ENCODE measurements at regions not wholly inside any gene's neighbourhood (a gene's known extent, or its start where the extent isn't known, plus 50 kb on each side); places are given as distances from the start of the nearest gene placed in this dataset.

DNA sequence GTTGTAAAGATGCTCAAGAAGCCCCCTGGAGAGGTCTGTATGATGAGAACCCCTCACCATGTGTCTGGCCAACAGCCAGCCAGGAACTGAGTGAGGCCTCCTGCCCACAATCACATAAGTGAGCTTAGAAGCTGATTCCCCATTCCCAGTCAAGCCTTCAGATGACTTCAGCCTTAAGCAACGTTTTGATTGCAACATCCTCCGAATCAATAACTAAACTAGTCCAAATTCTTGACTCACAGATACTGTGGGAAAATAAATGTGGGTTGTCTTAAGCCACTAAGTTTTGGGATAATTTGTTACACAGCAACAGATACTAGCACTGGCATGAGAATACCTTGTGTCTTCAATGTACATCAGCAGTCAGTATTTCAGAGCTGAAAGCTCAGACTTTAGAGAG, 54.5 kb upstream of the HS3ST4 start:
- no peaks in the 10 kb centered on the region for H3K4me1 Mint-ChIP-seq
- ATAC-seq = no peak
- intact Hi-C loops (cut with DNase I, micrococcal nuclease) = no loop called here
- no peaks in the 10 kb centered on the region for H3K36me3 Mint-ChIP-seq (ENCODE audit: low read depth)
- no peak overlapping the region for H3K4me3 Mint-ChIP-seq
- peaks cover 10% of the 10 kb centered on the region for H3K27me3 Mint-ChIP-seq
- ChIA-PET CTCF (no interaction called here), POLR2A (no interaction called here)
- H3K9me3 Mint-ChIP-seq (ENCODE audit: low read depth) = no peaks in the 10 kb centered on the region
- DNase-seq = no peak
- no peak overlapping the region for H3K27ac Mint-ChIP-seq

GRCh38 chr16:25636662-25637061, 55.1 kb upstream of the HS3ST4 start:
- intact Hi-C loops (cut with DNase I, micrococcal nuclease) = no loop called here
- ChIA-PET POLR2A (no interaction called here), CTCF (no interaction called here)
- no peaks in the 10 kb centered on the region for H3K4me1 Mint-ChIP-seq
- H3K36me3 Mint-ChIP-seq (ENCODE audit: low read depth) = no peaks in the 10 kb centered on the region
- no peak overlapping the region for H3K4me3 Mint-ChIP-seq
- no peak for DNase-seq
- H3K27ac Mint-ChIP-seq = no peak overlapping the region
- no peaks in the 10 kb centered on the region for H3K9me3 Mint-ChIP-seq (ENCODE audit: low read depth)
- no peak for ATAC-seq
- peaks cover 12% of the 10 kb centered on the region for H3K27me3 Mint-ChIP-seq

DNA sequence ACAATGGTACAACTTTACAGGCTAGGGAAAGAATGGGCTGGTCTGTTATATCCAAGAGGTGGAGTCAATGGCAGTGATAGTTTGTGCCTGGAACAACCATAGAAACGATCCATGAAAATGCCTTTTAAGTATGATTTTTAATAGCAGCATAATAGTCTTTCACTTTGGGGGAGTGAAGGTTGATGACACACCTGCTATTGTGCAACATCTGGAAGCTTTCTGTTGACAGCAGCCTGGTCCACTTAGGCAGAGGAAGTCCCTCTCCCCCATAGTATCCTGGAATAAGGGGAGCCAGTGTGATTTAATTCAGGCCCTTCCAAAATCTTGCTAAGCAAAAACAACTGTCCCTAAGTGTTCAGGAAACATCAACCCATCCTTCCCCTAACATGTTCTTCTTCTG, 56.3 kb upstream of the HS3ST4 start:
- POLR2A ChIA-PET = no interaction called here
- Mint-ChIP-seq H3K27ac (no peak overlapping the region), H3K36me3 (ENCODE audit: low read depth) (no peaks in the 10 kb centered on the region), H3K4me1 (no peaks in the 10 kb centered on the region), H3K4me3 (no peak overlapping the region), H3K9me3 (ENCODE audit: low read depth) (no peaks in the 10 kb centered on the region), H3K27me3 (peaks cover 12% of the 10 kb centered on the region)
- intact Hi-C loops (cut with DNase I, micrococcal nuclease) = no loop called here
- ATAC-seq = no peak
- DNase-seq = no peak
- CTCF ChIA-PET = no interaction called here

GRCh38 chr16:25633549-25633948, 58.2 kb upstream of the HS3ST4 start:
- H3K9me3 Mint-ChIP-seq (ENCODE audit: low read depth) = peaks cover 4% of the 10 kb centered on the region
- H3K4me1 Mint-ChIP-seq = no peaks in the 10 kb centered on the region
- ChIA-PET POLR2A (no interaction called here), CTCF (no interaction called here)
- intact Hi-C loops (cut with DNase I, micrococcal nuclease) = no loop called here
- H3K27me3 Mint-ChIP-seq = peaks cover 10% of the 10 kb centered on the region
- ATAC-seq = no peak
- H3K4me3 Mint-ChIP-seq = no peak overlapping the region
- no peaks in the 10 kb centered on the region for H3K36me3 Mint-ChIP-seq (ENCODE audit: low read depth)
- no peak overlapping the region for H3K27ac Mint-ChIP-seq
- no peak for DNase-seq

GRCh38 chr16:25628766-25629165, 63.0 kb upstream of the HS3ST4 start:
- intact Hi-C loops (cut with DNase I, micrococcal nuclease) = no loop called here
- no peaks in the 10 kb centered on the region for H3K4me1 Mint-ChIP-seq
- POLR2A ChIA-PET = no interaction called here

DNA sequence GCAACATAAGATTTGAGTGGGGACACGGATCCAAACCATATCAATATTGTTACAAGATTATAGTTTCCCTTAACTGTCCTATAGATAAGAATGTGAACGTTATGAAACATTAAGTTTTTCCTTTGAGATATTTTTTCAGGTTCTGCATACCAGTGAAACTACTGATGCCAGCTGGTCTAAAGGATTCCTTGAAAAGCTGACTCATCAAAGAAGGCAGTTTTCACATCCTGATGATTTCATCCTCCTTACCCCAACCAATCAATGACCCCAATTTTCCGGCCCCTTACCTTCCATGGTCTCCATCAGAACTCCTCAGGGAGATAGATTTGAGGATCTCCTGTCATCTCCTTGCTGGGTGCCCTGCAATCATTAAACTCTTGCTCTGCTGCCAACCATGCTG, 64.1 kb upstream of the HS3ST4 start:
- no peak overlapping the region for H3K27ac Mint-ChIP-seq
- CTCF ChIA-PET = no interaction called here
- no peaks in the 10 kb centered on the region for H3K36me3 Mint-ChIP-seq (ENCODE audit: low read depth)
- POLR2A ChIA-PET = no interaction called here
- intact Hi-C loops (cut with DNase I, micrococcal nuclease) = no loop called here
- peaks cover 6% of the 10 kb centered on the region for H3K9me3 Mint-ChIP-seq (ENCODE audit: low read depth)
- ATAC-seq (no peak), DNase-seq (no peak)
- H3K4me1 Mint-ChIP-seq = no peaks in the 10 kb centered on the region
- H3K27me3 Mint-ChIP-seq = peaks cover 4% of the 10 kb centered on the region
- no peak overlapping the region for H3K4me3 Mint-ChIP-seq

More at GRCh38 chr16:25628766-25629165, 63.0 kb upstream of the HS3ST4 start:
- ATAC-seq = no peak
- CTCF ChIA-PET = no interaction called here
- Mint-ChIP-seq H3K4me3 (no peak overlapping the region), H3K36me3 (ENCODE audit: low read depth) (no peaks in the 10 kb centered on the region), H3K9me3 (ENCODE audit: low read depth) (peaks cover 6% of the 10 kb centered on the region), H3K27me3 (peaks cover 10% of the 10 kb centered on the region), H3K27ac (no peak overlapping the region)
- DNase-seq = no peak

DNA sequence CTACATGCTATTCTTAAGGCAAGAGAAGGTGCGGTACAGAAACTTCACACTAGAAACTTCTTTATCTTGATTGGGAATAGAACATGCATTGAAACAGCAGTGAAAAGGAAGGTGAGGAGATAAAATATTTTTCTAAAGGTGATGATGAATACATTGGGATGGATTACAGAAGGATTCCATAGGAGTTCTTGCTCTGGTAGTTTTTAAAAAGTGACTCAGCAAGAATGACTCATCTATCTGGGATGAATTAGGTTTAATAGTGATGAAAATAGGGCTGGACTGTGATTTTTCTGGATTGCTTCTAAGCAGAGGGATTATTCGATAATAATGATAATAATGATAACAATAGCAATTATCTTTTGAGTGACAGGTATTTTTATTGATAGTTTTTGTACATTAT, 65.6 kb upstream of the HS3ST4 start:
- peaks cover 6% of the 10 kb centered on the region for H3K9me3 Mint-ChIP-seq (ENCODE audit: low read depth)
- intact Hi-C loops (cut with DNase I, micrococcal nuclease) = no loop called here

DNA sequence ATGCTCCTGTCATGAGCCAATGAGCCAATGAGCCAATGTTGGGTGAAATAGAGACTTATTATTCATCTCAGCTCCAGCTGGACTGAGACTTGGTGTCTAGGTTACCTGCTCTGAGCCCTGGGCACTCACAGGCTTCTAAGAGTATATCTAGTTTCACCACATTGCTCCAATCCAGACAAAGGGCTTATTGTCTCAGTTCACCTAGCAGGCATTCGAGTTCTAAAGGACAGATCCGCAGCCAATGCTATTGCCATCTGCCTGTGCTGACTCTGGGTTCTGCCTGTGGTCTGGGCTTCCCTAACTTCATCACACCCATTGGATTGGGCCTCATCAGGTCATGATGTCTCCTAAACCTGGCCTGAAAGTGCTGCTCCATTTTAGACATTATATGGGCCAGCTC, 66.1 kb upstream of the HS3ST4 start:
- Mint-ChIP-seq H3K4me1 (no peaks in the 10 kb centered on the region), H3K27me3 (peaks cover 4% of the 10 kb centered on the region), H3K9me3 (ENCODE audit: low read depth) (peaks cover 6% of the 10 kb centered on the region), H3K4me3 (no peak overlapping the region), H3K36me3 (ENCODE audit: low read depth) (no peaks in the 10 kb centered on the region), H3K27ac (no peak overlapping the region)
- DNase-seq (no peak), ATAC-seq (no peak)
- intact Hi-C loops (cut with DNase I, micrococcal nuclease) = no loop called here
- POLR2A ChIA-PET = no interaction called here
- CTCF ChIA-PET = no interaction called here

More for the DNA sequence above, 65.6 kb upstream of the HS3ST4 start:
- peaks cover 4% of the 10 kb centered on the region for H3K27me3 Mint-ChIP-seq
- no peak overlapping the region for H3K4me3 Mint-ChIP-seq
- CTCF ChIA-PET = no interaction called here
- ATAC-seq (no peak), DNase-seq (no peak)
- H3K4me1 Mint-ChIP-seq = no peaks in the 10 kb centered on the region
- H3K27ac Mint-ChIP-seq = no peak overlapping the region
- POLR2A ChIA-PET = no interaction called here
- no peaks in the 10 kb centered on the region for H3K36me3 Mint-ChIP-seq (ENCODE audit: low read depth)

- POLR2A ChIA-PET = no interaction called here
- no peak overlapping the region for H3K4me3 Mint-ChIP-seq
- intact Hi-C loops (cut with DNase I, micrococcal nuclease) = no loop called here
- peaks cover 13% of the 10 kb centered on the region for H3K27me3 Mint-ChIP-seq
- H3K4me1 Mint-ChIP-seq = no peaks in the 10 kb centered on the region
- H3K36me3 Mint-ChIP-seq (ENCODE audit: low read depth) = no peaks in the 10 kb centered on the region
- CTCF ChIA-PET = no interaction called here
- DNase-seq = no peak
- H3K9me3 Mint-ChIP-seq (ENCODE audit: low read depth) = no peaks in the 10 kb centered on the region
- H3K27ac Mint-ChIP-seq = no peak overlapping the region
- ATAC-seq = no peak
These were observed 77.0 kb upstream of the HS3ST4 start for GRCh38 chr16:25614716-25615265.

DNA sequence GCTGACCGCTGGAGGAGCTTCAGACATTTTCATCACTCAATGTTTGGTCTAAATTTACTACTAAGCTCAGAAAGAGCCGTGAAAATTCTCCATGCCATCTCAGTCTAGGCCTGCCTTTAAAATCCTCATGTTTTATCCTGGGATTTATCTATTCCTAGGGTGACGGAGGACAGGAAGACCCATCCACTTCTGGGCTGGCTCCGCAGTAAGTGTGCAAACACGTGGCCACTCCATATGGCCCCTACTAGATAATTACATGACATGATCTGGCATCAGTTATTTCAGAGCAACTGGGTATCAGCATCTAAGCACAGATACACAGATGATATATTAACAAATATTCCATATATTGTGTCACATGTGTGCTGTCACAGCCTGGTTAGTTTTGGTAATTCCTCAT, 77.8 kb upstream of the HS3ST4 start:
- no peak overlapping the region for H3K27ac Mint-ChIP-seq
- H3K4me3 Mint-ChIP-seq = no peak overlapping the region
- no peak for DNase-seq
- no peaks in the 10 kb centered on the region for H3K36me3 Mint-ChIP-seq (ENCODE audit: low read depth)
- H3K4me1 Mint-ChIP-seq = no peaks in the 10 kb centered on the region
- H3K27me3 Mint-ChIP-seq = peaks cover 13% of the 10 kb centered on the region
- CTCF ChIA-PET = no interaction called here
- POLR2A ChIA-PET = no interaction called here
- H3K9me3 Mint-ChIP-seq (ENCODE audit: low read depth) = no peaks in the 10 kb centered on the region
- intact Hi-C loops (cut with DNase I, micrococcal nuclease) = no loop called here
- no peak for ATAC-seq

GRCh38 chr16:25608002-25608401, 83.8 kb upstream of the HS3ST4 start:
- Mint-ChIP-seq H3K4me1 (no peaks in the 10 kb centered on the region), H3K27me3 (no peaks in the 10 kb centered on the region), H3K4me3 (no peak overlapping the region), H3K36me3 (ENCODE audit: low read depth) (no peaks in the 10 kb centered on the region), H3K27ac (no peak overlapping the region), H3K9me3 (ENCODE audit: low read depth) (no peaks in the 10 kb centered on the region)
- CTCF ChIA-PET = no interaction called here
- POLR2A ChIA-PET = interaction anchor here (0.5 kb wide), 1 partner anchor 45 kb away, joined by 6 read pairs; no protein-coding TSS in a partner anchor
- intact Hi-C loops (cut with DNase I, micrococcal nuclease) = no loop called here
- no peak for ATAC-seq
- DNase-seq = no peak

GRCh38 chr16:25606069-25606468, 85.7 kb upstream of the HS3ST4 start:
- CTCF ChIA-PET = interaction anchor here (0.6 kb wide), 1 partner anchor 533 kb away, joined by 3 read pairs; no protein-coding TSS in a partner anchor
- DNase-seq (no peak), ATAC-seq (no peak)
- intact Hi-C loops (cut with DNase I, micrococcal nuclease) = no loop called here
- H3K9me3 Mint-ChIP-seq (ENCODE audit: low read depth) = peaks cover 2% of the 10 kb centered on the region
- H3K27ac Mint-ChIP-seq = no peak overlapping the region
- POLR2A ChIA-PET = no interaction called here
- no peaks in the 10 kb centered on the region for H3K36me3 Mint-ChIP-seq (ENCODE audit: low read depth)
- no peak overlapping the region for H3K4me3 Mint-ChIP-seq
- no peaks in the 10 kb centered on the region for H3K27me3 Mint-ChIP-seq
- H3K4me1 Mint-ChIP-seq = no peaks in the 10 kb centered on the region

DNA sequence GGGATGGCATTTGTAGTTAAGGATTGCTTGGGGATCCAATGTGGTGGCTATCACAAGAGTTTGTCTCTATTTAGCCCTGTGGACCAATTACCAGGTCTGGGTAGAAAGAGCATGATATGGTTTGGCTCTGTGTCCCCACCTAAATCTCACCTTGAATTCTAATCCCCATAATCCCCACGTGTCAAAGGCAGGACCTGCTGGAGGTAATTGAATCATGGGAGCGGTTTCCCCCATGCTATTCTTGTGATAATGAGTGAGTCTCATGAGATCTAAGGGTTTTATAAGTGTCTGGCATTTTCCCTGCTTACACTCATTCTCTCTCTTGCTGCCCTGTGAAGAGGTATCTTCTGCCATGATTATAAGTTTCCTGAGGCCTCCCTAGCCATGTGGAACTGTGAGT, 86.4 kb upstream of the HS3ST4 start:
- ChIA-PET POLR2A (no interaction called here), CTCF (interaction anchor here (0.6 to 0.8 kb wide), 2 partner anchors 534 to 1182 kb away, joined by 3 read pairs; no protein-coding TSS in a partner anchor)
- Mint-ChIP-seq H3K36me3 (ENCODE audit: low read depth) (no peaks in the 10 kb centered on the region), H3K9me3 (ENCODE audit: low read depth) (peaks cover 2% of the 10 kb centered on the region), H3K4me1 (no peaks in the 10 kb centered on the region), H3K27ac (no peak overlapping the region), H3K4me3 (no peak overlapping the region), H3K27me3 (no peaks in the 10 kb centered on the region)
- intact Hi-C loops (cut with DNase I, micrococcal nuclease) = no loop called here
- ATAC-seq (no peak), DNase-seq (no peak)
